Mesendoderm (in vitro differentiated cells): ENCODE measurements at regions not wholly inside any gene's neighbourhood (a gene's known extent, or its start where the extent isn't known, plus 50 kb on each side); places are given as distances from the start of the nearest gene placed in this dataset.

Experiments used
- DNase-seq: peaks from one replicate; pipeline ENCODE4 v3.0.0; 2013
- H2AK5ac ChIP-seq: 2 replicates; pipeline ENCODE4 v1.6.1; 2013; ENCODE audit warnings: low read length, inconsistent platforms
- H2BK120ac ChIP-seq: 2 replicates; pipeline ENCODE4 v1.6.1; 2013; ENCODE audit warnings: low read depth, mild to moderate bottlenecking, low read length, moderate library complexity, mixed read lengths
- H2BK15ac ChIP-seq: replicated peaks from 2 replicates; pipeline ENCODE4 v1.6.1; 2013; ENCODE audit warnings: low read depth, mild to moderate bottlenecking, moderate library complexity
- H2BK5ac ChIP-seq: 2 replicates; pipeline ENCODE4 v1.6.1; 2013; ENCODE audit warnings: low read length, inconsistent platforms
- H3K18ac ChIP-seq: 2 replicates; pipeline ENCODE4 v1.6.1; 2013; ENCODE audit warnings: mild to moderate bottlenecking, low read length, mixed read lengths
- H3K23ac ChIP-seq: one replicate; pipeline ENCODE4 v1.6.1; 2013; ENCODE audit warnings: low read length
- H3K27ac ChIP-seq: 2 replicates; pipeline ENCODE4 v1.5.1; 2013; ENCODE audit warnings: low read depth, mild to moderate bottlenecking, inconsistent platforms, low read length, moderate library complexity
- H3K27me3 ChIP-seq: 2 replicates; pipeline ENCODE4 v1.6.1; 2013; ENCODE audit warnings: low read length, control low read depth, mild to moderate bottlenecking, inconsistent platforms; ENCODE audit not compliant: insufficient read depth, poor library complexity
- H3K36me3 ChIP-seq: 2 replicates; pipeline ENCODE4 v1.6.1; 2013; ENCODE audit warnings: low read length, inconsistent platforms; ENCODE audit not compliant: control insufficient read depth, insufficient read depth
- H3K4ac ChIP-seq: one replicate; pipeline ENCODE4 v1.6.1; 2013; ENCODE audit warnings: low read depth, mild to moderate bottlenecking, low read length, moderate library complexity
- H3K4me1 ChIP-seq: 2 replicates; pipeline ENCODE4 v1.6.1; 2013; ENCODE audit warnings: low read depth, low read length, inconsistent platforms; ENCODE audit not compliant: control insufficient read depth
- H3K4me2 ChIP-seq: 2 replicates; pipeline ENCODE4 v1.6.1; 2013; ENCODE audit warnings: low read length
- H3K4me3 ChIP-seq: 2 replicates; pipeline ENCODE4 v1.5.1; 2013; ENCODE audit warnings: mild to moderate bottlenecking, low read length
- H3K56ac ChIP-seq: one replicate; pipeline ENCODE4 v1.6.1; 2013; ENCODE audit warnings: low read length
- H3K79me1 ChIP-seq: 2 replicates; pipeline ENCODE4 v1.6.1; 2013; ENCODE audit warnings: low read length, inconsistent platforms
- H3K79me2 ChIP-seq: 2 replicates; pipeline ENCODE4 v1.6.1; 2013; ENCODE audit warnings: mild to moderate bottlenecking, low read length; ENCODE audit not compliant: control insufficient read depth, insufficient read depth
- H3K9ac ChIP-seq: 2 replicates; pipeline ENCODE4 v1.6.1; 2013; ENCODE audit warnings: low read length, inconsistent platforms
- H4K5ac ChIP-seq: one replicate; pipeline ENCODE4 v1.6.1; 2013; ENCODE audit warnings: low read length
- H4K8ac ChIP-seq: one replicate; pipeline ENCODE4 v1.6.1; 2013; ENCODE audit warnings: low read depth, mild to moderate bottlenecking, control low read depth, low read length, moderate library complexity
- WGBS: extraction: QIAGEN DNeasy Blood & Tissue Kit; methylation state at CpG from one replicate; pipeline ENCODE4 v1.1.7; 2013; ENCODE audit warnings: low lambda C conversion rate, missing lambda C conversion rate; ENCODE audit not compliant: insufficient coverage; ENCODE audit errors: extremely low coverage; 5-methylcytosine and 5-hydroxymethylcytosine counted together

DNA sequence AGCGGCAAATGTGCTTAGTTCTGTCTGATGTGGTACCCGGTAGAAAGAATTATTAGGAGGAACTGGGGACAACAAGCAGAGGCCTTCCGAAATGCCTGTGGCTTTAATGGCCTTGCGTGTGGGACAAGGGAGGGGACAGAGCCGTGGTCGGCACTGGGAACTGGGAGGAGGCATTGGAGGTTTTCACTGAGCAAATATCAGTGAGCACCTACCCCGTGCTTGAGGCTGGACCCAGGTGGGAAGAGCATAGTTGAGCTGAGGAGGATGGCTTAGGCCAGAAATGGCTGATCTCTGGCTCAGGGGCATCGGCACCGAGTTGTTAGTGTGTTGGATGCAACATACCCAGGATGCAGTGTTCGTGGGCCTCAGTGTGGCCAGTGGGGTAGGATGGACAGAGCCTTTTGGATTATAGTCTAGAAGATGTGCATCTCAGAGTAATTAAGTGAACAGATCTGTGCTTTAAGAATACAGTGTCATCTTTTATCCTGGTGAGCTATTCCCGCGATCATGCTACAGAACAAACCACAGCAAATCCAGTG, 201.3 kb downstream of the TEX29 start:
- H3K4ac ChIP-seq = no peak overlapping the region
- no peaks in the 10 kb centered on the region for H3K27me3 ChIP-seq
- H3K79me2 ChIP-seq = no peaks in the 10 kb centered on the region
- no peak overlapping the region for H3K56ac ChIP-seq
- no peak overlapping the region for H3K27ac ChIP-seq
- no peak overlapping the region for H2AK5ac ChIP-seq
- no peak overlapping the region for H3K18ac ChIP-seq
- H2BK15ac ChIP-seq = no peak overlapping the region
- H3K4me2 ChIP-seq = no peak overlapping the region
- no peaks in the 10 kb centered on the region for H3K4me1 ChIP-seq
- DNase-seq = no peak
- no peak overlapping the region for H3K9ac ChIP-seq
- no peaks in the 10 kb centered on the region for H3K79me1 ChIP-seq
- no peak overlapping the region for H3K4me3 ChIP-seq
- H3K23ac ChIP-seq = no peak overlapping the region
- H2BK5ac ChIP-seq = no peak overlapping the region
- H3K36me3 ChIP-seq = no peaks in the 10 kb centered on the region
- no peak overlapping the region for H2BK120ac ChIP-seq
- WGBS = no CpG with 5 or more reads among the region's 12 CpGs
- H4K5ac ChIP-seq = no peak overlapping the region
- H4K8ac ChIP-seq = no peak overlapping the region

DNA sequence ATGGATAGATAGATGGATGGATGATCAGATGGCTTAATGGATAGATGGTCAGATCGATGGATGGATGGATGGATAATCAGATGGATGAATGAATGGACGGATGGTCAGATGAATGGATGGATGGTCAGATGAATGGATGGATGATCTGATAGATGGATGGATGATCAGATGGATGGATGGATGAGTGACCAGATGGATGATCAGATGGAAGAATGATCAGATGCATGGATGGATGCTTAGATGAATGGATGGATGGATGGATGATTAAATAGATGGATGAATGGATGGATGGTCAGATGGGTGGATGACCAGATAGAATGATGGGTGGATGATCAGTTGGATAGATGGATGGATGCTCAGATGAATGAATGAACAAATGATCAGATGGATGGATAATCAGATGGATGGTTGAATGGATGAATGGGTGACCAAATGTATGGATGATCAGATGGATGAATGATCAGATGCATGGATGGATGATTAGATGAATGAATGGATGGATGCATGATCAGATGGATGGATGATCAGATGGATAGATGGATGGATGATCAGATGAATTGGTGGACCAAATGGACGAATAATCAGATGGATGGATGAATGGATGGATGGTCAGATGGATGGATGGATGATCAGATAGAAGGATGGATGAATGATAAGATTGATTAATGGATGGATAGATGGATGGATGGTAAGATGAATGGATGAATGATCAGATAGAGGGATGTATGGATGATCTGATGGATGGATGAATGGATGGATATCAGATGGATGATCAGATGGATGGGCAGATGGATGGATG, 205.1 kb downstream of the TEX29 start:
- no peak overlapping the region for H3K27ac ChIP-seq
- no CpG with 5 or more reads among the region's 3 CpGs for WGBS
- H4K5ac ChIP-seq = no peak overlapping the region
- no peak overlapping the region for H3K56ac ChIP-seq
- H2BK5ac ChIP-seq = no peak overlapping the region
- H2AK5ac ChIP-seq = no peak overlapping the region
- no peak overlapping the region for H3K18ac ChIP-seq
- no peaks in the 10 kb centered on the region for H3K36me3 ChIP-seq
- H3K4me2 ChIP-seq = no peak overlapping the region
- H3K23ac ChIP-seq = no peak overlapping the region
- no peak overlapping the region for H3K4ac ChIP-seq
- H2BK120ac ChIP-seq = no peak overlapping the region
- no peak overlapping the region for H3K4me3 ChIP-seq
- no peaks in the 10 kb centered on the region for H3K79me1 ChIP-seq
- H3K9ac ChIP-seq = no peak overlapping the region
- H2BK15ac ChIP-seq = no peak overlapping the region
- no peaks in the 10 kb centered on the region for H3K4me1 ChIP-seq
- H4K8ac ChIP-seq = no peak overlapping the region
- DNase-seq = no peak
- H3K27me3 ChIP-seq = no peaks in the 10 kb centered on the region
- no peaks in the 10 kb centered on the region for H3K79me2 ChIP-seq

DNA sequence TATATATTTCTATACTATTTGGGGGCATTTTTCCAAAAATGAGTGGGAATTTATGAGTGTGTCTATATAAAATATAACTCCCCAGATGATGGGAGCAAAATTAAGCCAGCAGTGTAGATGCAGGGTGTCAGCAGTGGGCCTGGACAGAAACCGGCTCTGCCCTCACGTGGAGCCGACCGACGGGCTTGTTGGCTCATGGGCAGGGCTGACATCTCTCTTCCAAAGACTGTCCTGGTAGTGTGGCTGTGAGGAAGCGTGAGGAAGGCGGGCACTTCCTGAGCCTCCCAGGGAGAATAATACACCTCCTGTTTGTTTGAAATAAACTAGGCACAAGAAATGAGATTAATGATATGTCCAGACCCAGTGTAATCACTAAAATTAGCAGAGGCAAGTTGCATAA, 206.5 kb downstream of the TEX29 start:
- no peak overlapping the region for H3K27ac ChIP-seq
- DNase-seq = no peak

DNA sequence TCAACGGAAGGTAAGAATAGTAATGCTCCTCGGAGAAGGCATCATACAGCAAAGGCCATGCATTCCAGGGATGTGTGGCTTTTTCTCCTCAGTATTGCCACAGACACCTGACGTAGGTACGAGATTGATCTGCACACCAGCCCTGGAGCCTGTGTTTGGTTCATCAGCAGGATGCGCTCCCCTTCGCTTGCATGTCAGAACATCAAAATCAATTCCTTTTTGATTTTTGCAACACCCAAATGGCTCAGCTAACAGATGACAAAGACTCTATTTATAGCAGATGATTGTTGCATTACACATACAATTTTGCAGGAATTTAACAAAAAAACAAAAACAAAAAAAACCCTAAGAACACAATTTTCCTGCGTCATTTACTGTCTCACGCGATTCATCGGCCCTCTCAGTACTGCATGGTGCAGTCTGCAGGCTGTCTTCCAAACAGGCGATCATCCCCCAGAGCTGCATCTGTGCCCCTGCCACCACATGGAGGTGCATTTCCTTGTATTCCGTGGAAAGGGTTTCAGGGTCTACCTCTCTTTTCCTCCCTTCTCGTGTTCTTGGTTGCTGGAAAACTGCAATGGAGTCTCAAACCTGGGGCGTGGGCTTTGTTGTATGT, 207.3 kb downstream of the TEX29 start:
- Histone ChIP-seq H3K79me2 (no peaks in the 10 kb centered on the region), H2BK120ac (no peak overlapping the region), H3K4me2 (no peak overlapping the region), H2BK5ac (no peak overlapping the region), H3K4me3 (no peak overlapping the region), H3K56ac (no peak overlapping the region), H3K27ac (no peak overlapping the region), H3K36me3 (no peaks in the 10 kb centered on the region), H3K23ac (no peak overlapping the region), H2BK15ac (no peak overlapping the region), H2AK5ac (no peak overlapping the region), H4K8ac (no peak overlapping the region), H3K18ac (no peak overlapping the region), H3K9ac (no peak overlapping the region), H3K4me1 (no peaks in the 10 kb centered on the region), H4K5ac (no peak overlapping the region), H3K4ac (no peak overlapping the region), H3K79me1 (no peaks in the 10 kb centered on the region), H3K27me3 (peaks cover 4% of the 10 kb centered on the region)
- no CpG with 5 or more reads among the region's 14 CpGs for WGBS
- no peak for DNase-seq

More for the DNA sequence above, 206.5 kb downstream of the TEX29 start:
- no peak overlapping the region for H3K4ac ChIP-seq
- H3K79me1 ChIP-seq = no peaks in the 10 kb centered on the region
- no peak overlapping the region for H4K8ac ChIP-seq
- H2AK5ac ChIP-seq = no peak overlapping the region
- WGBS = no CpG with 5 or more reads among the region's 7 CpGs
- no peak overlapping the region for H3K18ac ChIP-seq
- no peak overlapping the region for H3K56ac ChIP-seq
- no peaks in the 10 kb centered on the region for H3K36me3 ChIP-seq
- no peaks in the 10 kb centered on the region for H3K4me1 ChIP-seq
- H2BK15ac ChIP-seq = no peak overlapping the region
- H2BK120ac ChIP-seq = no peak overlapping the region
- H3K4me3 ChIP-seq = no peak overlapping the region
- no peak overlapping the region for H3K9ac ChIP-seq
- no peak overlapping the region for H3K4me2 ChIP-seq
- no peaks in the 10 kb centered on the region for H3K79me2 ChIP-seq
- no peak overlapping the region for H2BK5ac ChIP-seq
- peaks cover under 1% of the 10 kb centered on the region for H3K27me3 ChIP-seq
- H4K5ac ChIP-seq = no peak overlapping the region
- H3K23ac ChIP-seq = no peak overlapping the region

DNA sequence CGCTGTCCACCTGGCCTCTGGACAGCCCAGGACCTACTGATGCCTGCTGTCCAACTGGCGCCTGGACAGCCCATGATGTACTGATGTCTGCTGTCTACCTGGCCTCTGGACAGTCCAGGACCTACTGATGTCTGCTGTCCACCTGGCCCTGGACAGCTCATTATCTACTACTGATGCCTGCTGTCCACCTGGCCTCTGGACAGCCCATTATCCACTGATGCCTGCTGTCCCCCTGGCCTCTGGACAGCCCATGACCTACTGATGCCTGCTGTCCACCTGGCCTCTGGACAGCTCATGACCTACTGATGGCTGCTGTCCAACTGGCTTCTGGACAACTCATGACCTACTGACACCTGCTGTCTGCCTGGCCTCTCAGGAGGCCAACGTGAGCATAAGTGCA, 208.1 kb downstream of the TEX29 start:
- no CpG with 5 or more reads among the region's 3 CpGs for WGBS
- Histone ChIP-seq H4K5ac (no peak overlapping the region), H2BK120ac (no peak overlapping the region), H3K56ac (no peak overlapping the region), H3K18ac (no peak overlapping the region), H3K36me3 (no peaks in the 10 kb centered on the region), H3K4me1 (no peaks in the 10 kb centered on the region), H3K4ac (no peak overlapping the region), H3K27ac (no peak overlapping the region), H2BK5ac (no peak overlapping the region), H4K8ac (no peak overlapping the region), H3K23ac (no peak overlapping the region), H3K4me3 (no peak overlapping the region), H3K9ac (no peak overlapping the region), H2BK15ac (no peak overlapping the region), H3K79me1 (no peaks in the 10 kb centered on the region), H3K79me2 (no peaks in the 10 kb centered on the region), H3K27me3 (peaks cover 12% of the 10 kb centered on the region), H2AK5ac (no peak overlapping the region), H3K4me2 (no peak overlapping the region)
- DNase-seq = no peak
